Panc1 (cell line): ENCODE measurements at regions not wholly inside any gene's neighbourhood (a gene's known extent, or its start where the extent isn't known, plus 50 kb on each side); places are given as distances from the start of the nearest gene placed in this dataset.

Source experiments
- ATAC-seq: fragments of 200-7000 bp; cut with Tn5 transposase; 2 replicates; pipeline ENCODE4 v1.9.1; 2020; ENCODE audit warnings: mild to moderate bottlenecking, moderate library complexity
- BruUV-seq: library from RNA; stranded (reverse); fragments of 400-500 nt; replicated peaks from 2 replicates; lab custom pipeline; 2021; lab: Mats Ljungman, UMichigan
- CTCF ChIA-PET: fragments of 300-600 bp; sonication (Branson Sonifier 250); formaldehyde crosslinking; loops from one replicate; lab custom pipeline; 2022; ENCODE audit warnings: antibody characterized with exemption; lab: Charles Lee
- POLR2A ChIA-PET: fragments of 300-600 bp; sonication (Branson Sonifier 250); formaldehyde crosslinking; loops from one replicate; lab custom pipeline; 2022; ENCODE audit warnings: antibody characterized with exemption; lab: Charles Lee
- DNase-seq: peaks from one replicate; pipeline ENCODE4 v3.0.0-alpha.2; 2010; ENCODE audit warnings: low read depth, low spot score
- H3K27ac ChIP-seq: 2 replicates; pipeline ENCODE4 v1.5.1; 2011; ENCODE audit warnings: mild to moderate bottlenecking, low read length, inconsistent platforms
- H3K27me3 ChIP-seq: fragments of 200-500 bp; sonication (Bioruptor generic); 2 replicates; pipeline ENCODE4 v1.6.0; 2014; ENCODE audit warnings: low read length, inconsistent platforms; ENCODE audit not compliant: control insufficient read depth, insufficient read depth
- H3K36me3 ChIP-seq: fragments of 200-500 bp; sonication (Bioruptor generic); 2 replicates; pipeline ENCODE4 v1.5.1; 2014; ENCODE audit warnings: inconsistent platforms, mild to moderate bottlenecking, low read length, moderate library complexity; ENCODE audit not compliant: control insufficient read depth, insufficient read depth
- H3K4me1 ChIP-seq: 2 replicates; pipeline ENCODE4 v1.5.1; 2011; ENCODE audit warnings: inconsistent platforms, mild to moderate bottlenecking, low read length, moderate library complexity; ENCODE audit not compliant: control insufficient read depth, insufficient read depth
- H3K4me3 ChIP-seq, 2 experiments: 2 replicates each; pipeline ENCODE4 v1.5.1; 2011 to 2012; ENCODE audit warnings: low read depth in 2 of 2, low read length in 2 of 2, mild to moderate bottlenecking in 2 of 2, inconsistent platforms in 1 of 2, moderate library complexity in 1 of 2
- H3K9me3 ChIP-seq: fragments of 200-500 bp; sonication (Bioruptor generic); 2 replicates; pipeline ENCODE4 v1.5.1; 2014; ENCODE audit warnings: low read depth, mild to moderate bottlenecking, inconsistent platforms, low read length, moderate library complexity; ENCODE audit not compliant: control insufficient read depth, insufficient read depth
- CTCF ChIP-seq: fragments of 450-650 bp; IDR thresholded peaks from 2 replicates; pipeline ENCODE4 v1.5.1; 2017; ENCODE audit warnings: mild to moderate bottlenecking
- POLR2AphosphoS5 ChIP-seq: IDR thresholded peaks from 2 replicates; pipeline ENCODE4 v1.6.1; 2012; ENCODE audit warnings: mild to moderate bottlenecking, low read depth, low read length, moderate library complexity
- SIN3A ChIP-seq: IDR thresholded peaks from 2 replicates; pipeline ENCODE4 v1.6.1; 2012; ENCODE audit warnings: low read depth, mild to moderate bottlenecking, low read length, moderate library complexity, borderline replicate concordance; ENCODE audit not compliant: insufficient read depth
- TCF7L2 ChIP-seq: IDR thresholded peaks from 2 replicates; pipeline ENCODE4 v1.6.1; 2011; ENCODE audit warnings: mild to moderate bottlenecking, low read depth, low read length, inconsistent platforms
- in situ Hi-C: cut with HindIII; loops from 2 replicates; pipeline ENCODE4 v1.10.0; 2016; ENCODE audit warnings: low sequenced_read_pairs, low pct_unique_long_range_greater_than_20kb
- intact Hi-C: fragments of 100-400 bp; cut with micrococcal nuclease; formaldehyde crosslinking; loops from one replicate; pipeline ENCODE4 v1.10.0; 2022; ENCODE audit not compliant: unreplicated experiment
- TF ChIP-seq, protein P1 (sequence below), 2 experiments: IDR thresholded peaks; 2 replicates each; pipeline ENCODE4 v1.6.1; 2011 to 2012; ENCODE audit warnings: low read depth in 2 of 2, control low read depth in 1 of 2, low read length in 1 of 2, mild to moderate bottlenecking in 1 of 2, moderate library complexity in 1 of 2; ENCODE audit not compliant: insufficient read depth in 1 of 2

- in situ Hi-C loops (no loop called here), intact Hi-C loops (no loop called here)
- Histone ChIP-seq H3K4me1 (no peaks in the 10 kb centered on the region), H3K36me3 (no peaks in the 10 kb centered on the region), H3K27me3 (no peaks in the 10 kb centered on the region; the same call in 1 of the 2 replicates), H3K9me3 (no peaks in the 10 kb centered on the region), H3K27ac (no peak overlapping the region), H3K4me3 (no peak overlapping the region)
- ATAC-seq (no peak), DNase-seq (no peak)
- TF ChIP-seq CTCF, result no peak
- no TSS peak for BruUV-seq
- POLR2A ChIA-PET, result no interaction called here
- CTCF ChIA-PET, result no interaction called here
Observed at GRCh38 chr4:108367751-108368150, 199.0 kb upstream of the LEF1 start.

DNA sequence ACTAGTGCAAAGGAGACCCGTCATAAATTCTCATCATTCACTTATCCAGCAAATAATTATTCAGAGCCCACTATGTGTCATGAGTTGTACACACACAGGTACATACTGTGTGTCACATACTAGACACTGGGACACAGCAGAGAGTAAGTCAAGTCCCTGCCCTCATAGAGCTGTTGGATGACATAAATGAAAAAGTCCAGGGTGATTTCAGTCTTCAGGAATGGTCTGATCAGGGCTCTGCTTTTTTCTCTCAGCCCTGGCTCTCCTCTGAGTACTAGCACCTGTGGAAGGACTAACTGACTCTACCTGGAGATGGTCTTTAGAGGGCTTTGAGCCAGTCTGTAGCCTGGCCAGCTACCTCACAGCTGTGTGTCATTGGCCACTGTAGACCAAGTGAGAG is 198.0 kb upstream of the LEF1 start:
- TF ChIP-seq TCF7L2, result no peak
- TF ChIP-seq SIN3A, result no peak
- TF ChIP-seq CTCF, result no peak
- TF ChIP-seq, protein P1, sequence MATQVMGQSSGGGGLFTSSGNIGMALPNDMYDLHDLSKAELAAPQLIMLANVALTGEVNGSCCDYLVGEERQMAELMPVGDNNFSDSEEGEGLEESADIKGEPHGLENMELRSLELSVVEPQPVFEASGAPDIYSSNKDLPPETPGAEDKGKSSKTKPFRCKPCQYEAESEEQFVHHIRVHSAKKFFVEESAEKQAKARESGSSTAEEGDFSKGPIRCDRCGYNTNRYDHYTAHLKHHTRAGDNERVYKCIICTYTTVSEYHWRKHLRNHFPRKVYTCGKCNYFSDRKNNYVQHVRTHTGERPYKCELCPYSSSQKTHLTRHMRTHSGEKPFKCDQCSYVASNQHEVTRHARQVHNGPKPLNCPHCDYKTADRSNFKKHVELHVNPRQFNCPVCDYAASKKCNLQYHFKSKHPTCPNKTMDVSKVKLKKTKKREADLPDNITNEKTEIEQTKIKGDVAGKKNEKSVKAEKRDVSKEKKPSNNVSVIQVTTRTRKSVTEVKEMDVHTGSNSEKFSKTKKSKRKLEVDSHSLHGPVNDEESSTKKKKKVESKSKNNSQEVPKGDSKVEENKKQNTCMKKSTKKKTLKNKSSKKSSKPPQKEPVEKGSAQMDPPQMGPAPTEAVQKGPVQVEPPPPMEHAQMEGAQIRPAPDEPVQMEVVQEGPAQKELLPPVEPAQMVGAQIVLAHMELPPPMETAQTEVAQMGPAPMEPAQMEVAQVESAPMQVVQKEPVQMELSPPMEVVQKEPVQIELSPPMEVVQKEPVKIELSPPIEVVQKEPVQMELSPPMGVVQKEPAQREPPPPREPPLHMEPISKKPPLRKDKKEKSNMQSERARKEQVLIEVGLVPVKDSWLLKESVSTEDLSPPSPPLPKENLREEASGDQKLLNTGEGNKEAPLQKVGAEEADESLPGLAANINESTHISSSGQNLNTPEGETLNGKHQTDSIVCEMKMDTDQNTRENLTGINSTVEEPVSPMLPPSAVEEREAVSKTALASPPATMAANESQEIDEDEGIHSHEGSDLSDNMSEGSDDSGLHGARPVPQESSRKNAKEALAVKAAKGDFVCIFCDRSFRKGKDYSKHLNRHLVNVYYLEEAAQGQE (IDR thresholded peaks at IDR 0.05; ENCODE audit: insufficient read depth in 1 of 2, low read depth in 2 of 2, low read length in 1 of 2), result no peak
- no peak for TF ChIP-seq POLR2AphosphoS5
- no peaks in the 10 kb centered on the region for H3K36me3 ChIP-seq
- no peaks in the 10 kb centered on the region for H3K4me1 ChIP-seq
- H3K27me3 ChIP-seq, result no peaks in the 10 kb centered on the region; the same call in 1 of the 2 replicates
- in situ Hi-C loops, result no loop called here
- CTCF ChIA-PET, result no interaction called here
- BruUV-seq, result no TSS peak
- intact Hi-C loops, result no loop called here
- no peak overlapping the region for H3K4me3 ChIP-seq
- no peak overlapping the region for H3K27ac ChIP-seq
- POLR2A ChIA-PET, result no interaction called here
- no peak for ATAC-seq
- no peaks in the 10 kb centered on the region for H3K9me3 ChIP-seq
- no peak for DNase-seq

DNA sequence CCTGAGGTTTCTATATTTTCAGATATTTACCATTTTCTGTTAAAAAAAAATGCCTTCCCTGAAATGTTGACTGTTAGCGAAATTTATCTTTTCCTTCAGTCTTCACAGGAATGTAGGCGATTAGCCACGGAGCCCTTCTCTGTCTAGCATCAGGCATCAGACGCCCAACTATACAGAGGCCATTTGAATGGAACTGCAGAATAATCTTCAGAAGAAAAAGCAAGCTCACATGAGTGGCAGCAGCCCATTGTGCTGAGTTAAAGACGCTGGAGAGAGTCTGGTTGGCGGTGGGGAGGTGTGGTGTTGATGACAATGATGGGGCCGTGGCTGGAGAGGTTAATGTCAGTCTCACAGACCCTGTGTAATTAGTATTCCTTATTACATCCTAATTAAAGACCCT is 196.8 kb upstream of the LEF1 start:
- no peak for DNase-seq
- intact Hi-C loops, result no loop called here

More for the DNA sequence above, 196.8 kb upstream of the LEF1 start:
- in situ Hi-C loops, result no loop called here
- Histone ChIP-seq H3K36me3 (no peaks in the 10 kb centered on the region), H3K4me3 (no peak overlapping the region), H3K27ac (no peak overlapping the region), H3K27me3 (no peaks in the 10 kb centered on the region), H3K4me1 (no peaks in the 10 kb centered on the region), H3K9me3 (no peaks in the 10 kb centered on the region)
- BruUV-seq, result no TSS peak
- TF ChIP-seq, protein P1 (IDR thresholded peaks at IDR 0.05; ENCODE audit: insufficient read depth in 1 of 2, low read depth in 2 of 2, low read length in 1 of 2), result no peak
- TF ChIP-seq POLR2AphosphoS5 (no peak), CTCF (no peak), TCF7L2 (no peak), SIN3A (no peak)
- POLR2A ChIA-PET, result no interaction called here
- no peak for ATAC-seq
- CTCF ChIA-PET, result no interaction called here
